ENCODE measurements at regions not wholly inside any gene's neighbourhood (a gene's known extent, or its start where the extent isn't known, plus 50 kb on each side); places are given as distances from the start of the nearest gene placed in this dataset.

DNA sequence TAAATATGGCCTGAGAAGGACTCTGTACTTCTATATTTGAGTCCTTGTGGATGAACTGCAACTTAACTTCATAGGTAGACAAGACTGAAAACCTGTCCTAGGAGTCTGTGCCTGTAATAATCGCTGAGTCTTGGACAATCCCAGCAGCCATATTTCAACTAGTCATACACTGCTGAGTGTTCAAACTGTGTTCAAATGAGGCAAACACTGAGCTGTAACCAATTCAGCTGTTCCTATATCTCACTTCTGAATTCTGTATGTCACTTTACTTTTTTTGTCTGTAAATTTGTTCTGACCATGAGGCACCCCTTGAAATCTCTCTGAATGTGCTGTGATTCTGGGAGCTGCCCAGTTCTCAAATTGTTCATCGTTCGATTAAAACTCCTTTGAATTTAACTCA lies 72.4 kb downstream of the FOXF2 start:
- TF ChIP-seq, protein P1, sequence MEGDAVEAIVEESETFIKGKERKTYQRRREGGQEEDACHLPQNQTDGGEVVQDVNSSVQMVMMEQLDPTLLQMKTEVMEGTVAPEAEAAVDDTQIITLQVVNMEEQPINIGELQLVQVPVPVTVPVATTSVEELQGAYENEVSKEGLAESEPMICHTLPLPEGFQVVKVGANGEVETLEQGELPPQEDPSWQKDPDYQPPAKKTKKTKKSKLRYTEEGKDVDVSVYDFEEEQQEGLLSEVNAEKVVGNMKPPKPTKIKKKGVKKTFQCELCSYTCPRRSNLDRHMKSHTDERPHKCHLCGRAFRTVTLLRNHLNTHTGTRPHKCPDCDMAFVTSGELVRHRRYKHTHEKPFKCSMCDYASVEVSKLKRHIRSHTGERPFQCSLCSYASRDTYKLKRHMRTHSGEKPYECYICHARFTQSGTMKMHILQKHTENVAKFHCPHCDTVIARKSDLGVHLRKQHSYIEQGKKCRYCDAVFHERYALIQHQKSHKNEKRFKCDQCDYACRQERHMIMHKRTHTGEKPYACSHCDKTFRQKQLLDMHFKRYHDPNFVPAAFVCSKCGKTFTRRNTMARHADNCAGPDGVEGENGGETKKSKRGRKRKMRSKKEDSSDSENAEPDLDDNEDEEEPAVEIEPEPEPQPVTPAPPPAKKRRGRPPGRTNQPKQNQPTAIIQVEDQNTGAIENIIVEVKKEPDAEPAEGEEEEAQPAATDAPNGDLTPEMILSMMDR (IDR thresholded peaks at IDR 0.05; ENCODE audit: insufficient read depth, low read depth, low read length): no peak
- no peaks in the 10 kb centered on the region; the same call in 1 of the 2 replicates for H3K27me3 ChIP-seq (ENCODE audit: control insufficient read depth, insufficient read depth, low read length)
- no peak overlapping the region for H3K4me3 ChIP-seq (ENCODE audit: low read depth, low read length)
- no peak for DNase-seq (ENCODE audit: low read depth)
- ChIA-PET CTCF (interaction anchor here (1.0 to 1.7 kb wide), 4 partner anchors 9 to 25 kb away, joined by 3 to 5 read pairs (median 4); no protein-coding TSS in a partner anchor), POLR2A (no interaction called here)
- H3K36me3 ChIP-seq (ENCODE audit: control insufficient read depth, insufficient read depth, low read length): no peaks in the 10 kb centered on the region

DNA sequence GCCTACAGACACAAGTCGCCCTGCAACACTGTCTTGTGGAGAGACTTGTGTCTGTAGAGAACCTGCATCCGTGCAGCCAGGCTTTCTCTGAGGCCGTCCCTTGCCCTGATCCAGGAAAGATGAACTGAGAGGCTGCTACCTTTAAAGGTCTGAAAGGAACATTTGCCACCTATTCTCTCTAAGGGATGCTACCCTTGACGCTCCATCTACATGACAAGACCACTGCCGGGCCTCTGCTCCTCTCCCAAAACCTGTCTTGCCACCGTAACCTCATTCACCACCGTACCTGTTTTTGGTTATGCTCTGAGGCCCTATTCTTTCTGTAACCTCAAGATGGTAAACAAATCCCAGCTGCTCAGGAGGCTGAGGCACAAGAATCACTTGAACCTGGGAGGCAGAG lies 73.9 kb downstream of the FOXF2 start:
- POLR2A ChIA-PET: no interaction called here
- no peak overlapping the region for H3K4me3 ChIP-seq (ENCODE audit: low read depth, low read length)
- TF ChIP-seq, protein P1 (IDR thresholded peaks at IDR 0.05; ENCODE audit: insufficient read depth, low read depth, low read length): no peak
- no peak for DNase-seq (ENCODE audit: low read depth)
- no peaks in the 10 kb centered on the region; the same call in 1 of the 2 replicates for H3K27me3 ChIP-seq (ENCODE audit: control insufficient read depth, insufficient read depth, low read length)
- CTCF ChIA-PET: interaction anchor here (1.1 to 1.7 kb wide), 3 partner anchors 11 to 14 kb away, joined by 3 to 4 read pairs (median 3); no protein-coding TSS in a partner anchor
- no peaks in the 10 kb centered on the region for H3K36me3 ChIP-seq (ENCODE audit: control insufficient read depth, insufficient read depth, low read length)

DNA sequence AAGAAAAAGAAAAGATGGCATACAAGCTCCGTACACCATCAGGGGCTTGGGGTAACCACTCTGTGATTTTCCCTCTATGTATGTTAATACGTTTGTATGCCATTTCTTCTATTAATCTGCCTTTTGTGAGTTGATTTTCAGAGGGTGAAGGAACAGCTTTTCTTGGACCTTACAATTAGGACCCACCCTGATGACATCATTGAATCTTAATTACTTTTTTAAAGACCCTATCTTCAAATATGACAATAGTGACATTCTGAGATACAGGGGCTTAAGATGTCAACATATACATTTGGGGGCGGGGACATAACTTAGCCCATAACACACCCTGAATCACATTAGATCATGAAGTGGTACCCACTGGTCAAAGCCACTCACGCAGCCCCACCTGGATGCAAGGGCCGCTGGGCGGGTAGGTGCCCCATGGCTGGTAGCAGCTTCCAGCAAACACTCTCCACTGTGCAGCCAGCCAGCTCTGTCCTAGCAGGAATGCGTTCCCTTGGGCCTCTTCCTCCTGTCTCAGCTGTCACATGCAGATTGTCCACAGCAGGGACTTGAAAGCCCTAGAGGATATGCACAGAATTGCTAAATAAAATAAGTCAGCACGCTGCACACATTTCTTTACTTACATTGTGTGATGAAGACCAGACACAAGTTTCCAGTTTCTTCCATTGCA lies 74.5 kb downstream of the FOXF2 start:
- POLR2A ChIA-PET: no interaction called here
- CTCF ChIA-PET: interaction anchor here (1.1 to 1.7 kb wide), 3 partner anchors 13 kb away, joined by 3 to 4 read pairs (median 3); no protein-coding TSS in a partner anchor
- Histone ChIP-seq H3K4me3 (ENCODE audit: low read depth, low read length) (no peak overlapping the region), H3K36me3 (ENCODE audit: control insufficient read depth, insufficient read depth, low read length) (no peaks in the 10 kb centered on the region), H3K27me3 (ENCODE audit: control insufficient read depth, insufficient read depth, low read length) (no peaks in the 10 kb centered on the region; the same call in 1 of the 2 replicates)
- TF ChIP-seq, protein P1 (IDR thresholded peaks at IDR 0.05; ENCODE audit: insufficient read depth, low read depth, low read length): no peak
- no peak for DNase-seq (ENCODE audit: low read depth)

GRCh38 chr6:1464781-1465370 lies 75.5 kb downstream of the FOXF2 start:
- TF ChIP-seq, protein P1 (IDR thresholded peaks at IDR 0.05; ENCODE audit: insufficient read depth, low read depth, low read length): no peak
- ChIA-PET CTCF (interaction anchor here (1.2 kb wide), 1 partner anchor 12 kb away, joined by 3 read pairs; no protein-coding TSS in a partner anchor), POLR2A (no interaction called here)
- H3K27me3 ChIP-seq (ENCODE audit: control insufficient read depth, insufficient read depth, low read length): no peaks in the 10 kb centered on the region; the same call in 1 of the 2 replicates
- H3K36me3 ChIP-seq (ENCODE audit: control insufficient read depth, insufficient read depth, low read length): no peaks in the 10 kb centered on the region
- H3K4me3 ChIP-seq (ENCODE audit: low read depth, low read length): no peak overlapping the region
- no peak for DNase-seq (ENCODE audit: low read depth)

DNA sequence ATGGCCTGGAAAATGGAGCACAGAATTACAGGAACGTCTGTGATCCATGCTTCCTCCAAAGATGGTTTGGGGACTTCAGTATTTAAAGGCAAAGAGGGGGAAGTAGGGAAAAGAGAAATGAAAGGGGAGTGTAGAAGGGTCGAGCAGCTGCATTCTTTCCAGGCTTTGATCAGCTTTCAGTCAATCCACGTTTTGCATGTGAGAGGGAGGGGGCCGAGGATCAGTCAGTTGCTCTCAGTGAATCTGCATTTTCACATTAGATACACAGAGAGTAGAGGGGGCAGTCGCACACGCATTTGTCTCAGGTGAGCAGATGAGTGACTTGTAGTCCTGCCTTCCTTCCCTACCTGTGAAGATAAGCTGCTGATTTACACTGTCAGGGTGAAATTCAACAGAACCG lies 78.8 kb downstream of the FOXF2 start:
- Histone ChIP-seq H3K4me3 (ENCODE audit: low read depth, low read length) (no peak overlapping the region), H3K27me3 (ENCODE audit: control insufficient read depth, insufficient read depth, low read length) (no peaks in the 10 kb centered on the region; the same call in 1 of the 2 replicates), H3K36me3 (ENCODE audit: control insufficient read depth, insufficient read depth, low read length) (no peaks in the 10 kb centered on the region)
- TF ChIP-seq, protein P1 (IDR thresholded peaks at IDR 0.05; ENCODE audit: insufficient read depth, low read depth, low read length): no peak
- no peak for DNase-seq (ENCODE audit: low read depth)
- ChIA-PET CTCF (no interaction called here), POLR2A (no interaction called here)

All from BJ (cell line).